ENCODE measurements at regions not wholly inside any gene's neighbourhood (a gene's known extent, or its start where the extent isn't known, plus 50 kb on each side); places are given as distances from the start of the nearest gene placed in this dataset.
"Not testable (repeated sequence)": the region's sequence is repeated elsewhere in the genome, so short reads cannot be mapped to it uniquely, and the experiment has no call there.

- no peak for DNase-seq
Measured at GRCh38 chr4:60579335-60579734, 620.8 kb upstream of the ADGRL3 start.

- peak in 1 of 3 experiments; percentile 20 for DNase-seq
Measured at GRCh38 chr4:60581919-60582536, 618.1 kb upstream of the ADGRL3 start.

GRCh38 chr4:60588556-60588955 is 611.6 kb upstream of the ADGRL3 start:
- no peak for DNase-seq

GRCh38 chr4:60589425-60589824 is 610.7 kb upstream of the ADGRL3 start:
- DNase-seq, result no peak

- no peak for DNase-seq
Measured at GRCh38 chr4:60590116-60590515, 610.0 kb upstream of the ADGRL3 start.

GRCh38 chr4:60605646-60606354 is 594.3 kb upstream of the ADGRL3 start:
- peak in 1 of 3 experiments; percentile 34 for DNase-seq

GRCh38 chr4:60611762-60612496 is 588.2 kb upstream of the ADGRL3 start:
- no peak for DNase-seq

- no peak for DNase-seq
Measured at GRCh38 chr4:60617731-60618130, 582.4 kb upstream of the ADGRL3 start.

GRCh38 chr4:60619531-60620305 is 580.4 kb upstream of the ADGRL3 start:
- DNase-seq, result no peak

- no peak for DNase-seq
Measured at GRCh38 chr4:60637976-60638375, 562.1 kb upstream of the ADGRL3 start.

GRCh38 chr4:60648774-60649173 is 551.4 kb upstream of the ADGRL3 start:
- DNase-seq, result no peak

GRCh38 chr4:60652933-60653332 is 547.2 kb upstream of the ADGRL3 start:
- DNase-seq, result no peak

GRCh38 chr4:60655356-60655755 is 544.8 kb upstream of the ADGRL3 start:
- no peak for DNase-seq

GRCh38 chr4:60656171-60656570 is 544.0 kb upstream of the ADGRL3 start:
- peak in 1 of 3 experiments; percentile 7 for DNase-seq

GRCh38 chr4:60657041-60657440 is 543.1 kb upstream of the ADGRL3 start:
- DNase-seq, result no peak

GRCh38 chr4:60657807-60658206 is 542.3 kb upstream of the ADGRL3 start:
- no peak for DNase-seq

GRCh38 chr4:60663769-60664168 is 536.4 kb upstream of the ADGRL3 start:
- no peak for DNase-seq

- no peak for DNase-seq
Measured at GRCh38 chr4:60682901-60683300, 517.2 kb upstream of the ADGRL3 start.

GRCh38 chr4:60683357-60683756 is 516.8 kb upstream of the ADGRL3 start:
- DNase-seq, result no peak

GRCh38 chr4:60683973-60684372 is 516.2 kb upstream of the ADGRL3 start:
- DNase-seq, result no peak

GRCh38 chr4:60696062-60696461 is 504.1 kb upstream of the ADGRL3 start:
- DNase-seq, result not testable (repeated sequence)

GRCh38 chr4:60709061-60709460 is 491.1 kb upstream of the ADGRL3 start:
- no peak for DNase-seq

GRCh38 chr4:60718874-60719273 is 481.3 kb upstream of the ADGRL3 start:
- DNase-seq, result no peak

All from NCI-H1417 (cell line).